ENCODE measurements at regions not wholly inside any gene's neighbourhood (a gene's known extent, or its start where the extent isn't known, plus 50 kb on each side); places are given as distances from the start of the nearest gene placed in this dataset.
"Not testable (repeated sequence)": the region's sequence is repeated elsewhere in the genome, so short reads cannot be mapped to it uniquely, and the experiment has no call there.

DNA sequence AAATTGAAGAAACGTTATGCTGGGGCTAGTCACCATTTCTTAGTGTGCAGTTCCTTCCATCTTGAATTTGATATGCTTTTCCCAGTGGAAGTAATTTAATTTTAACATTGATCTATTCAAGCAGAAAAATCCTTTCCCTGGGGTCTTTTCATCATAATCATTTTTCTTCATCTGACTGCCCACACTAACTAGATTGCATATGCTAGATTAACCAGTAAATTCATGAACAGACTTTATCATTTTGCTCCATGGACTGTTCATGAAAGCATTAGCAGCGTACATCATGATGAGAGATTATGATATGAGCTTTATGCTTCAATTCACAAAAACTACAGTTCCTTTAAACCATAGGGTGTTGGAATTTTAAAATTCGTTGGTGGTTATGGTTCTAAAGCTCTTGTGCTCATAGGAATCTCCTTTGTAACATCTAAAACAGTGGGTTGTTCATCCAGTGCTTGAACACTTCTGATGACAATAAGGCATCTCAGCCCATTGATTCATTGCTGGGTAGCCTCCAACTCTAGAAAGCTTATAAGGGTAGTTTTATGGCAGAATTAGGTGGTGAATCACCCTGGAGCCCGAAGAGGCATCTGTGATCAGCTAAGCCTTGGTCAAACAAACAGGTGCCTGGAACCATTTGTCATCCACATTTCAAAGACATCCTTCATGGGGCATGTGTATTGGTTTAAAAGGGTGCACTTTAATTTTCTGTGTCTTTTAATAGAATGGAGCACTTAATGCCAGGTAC lies 77.2 kb upstream of the NDUFV2 start:
- Mint-ChIP-seq H3K27me3 (peaks cover 16 to 18% of the 10 kb centered on the region in 2 donors), H3K4me1 (peaks cover 0 to 1% of the 10 kb centered on the region in 2 donors), H3K36me3 (no peaks in the 10 kb centered on the region), H3K27ac (no peak overlapping the region), H3K4me3 (no peak overlapping the region), H3K9me3 (no peaks in the 10 kb centered on the region)
- no peak for ATAC-seq (replicated peaks)
- DNase-seq: no peak

DNA sequence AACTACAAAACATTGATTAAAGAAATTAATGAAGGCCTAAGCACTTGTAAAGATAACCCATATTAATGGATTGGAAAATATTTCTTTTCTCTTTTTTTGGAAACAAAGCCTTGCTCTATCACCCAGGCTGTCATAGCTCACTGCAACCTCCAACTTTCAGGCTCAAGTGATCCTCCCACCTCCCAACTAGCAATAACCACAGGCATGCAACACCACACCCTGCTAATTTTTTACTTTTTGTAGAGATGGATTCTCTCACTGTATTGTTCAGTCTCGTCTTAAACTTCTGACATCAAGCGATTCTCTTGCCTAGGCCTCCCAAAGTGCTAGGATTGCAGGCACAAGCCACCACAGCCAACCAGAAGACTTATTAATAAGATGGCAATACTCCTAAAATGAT lies 73.4 kb upstream of the NDUFV2 start:
- no peaks in the 10 kb centered on the region for H3K36me3 Mint-ChIP-seq

DNA sequence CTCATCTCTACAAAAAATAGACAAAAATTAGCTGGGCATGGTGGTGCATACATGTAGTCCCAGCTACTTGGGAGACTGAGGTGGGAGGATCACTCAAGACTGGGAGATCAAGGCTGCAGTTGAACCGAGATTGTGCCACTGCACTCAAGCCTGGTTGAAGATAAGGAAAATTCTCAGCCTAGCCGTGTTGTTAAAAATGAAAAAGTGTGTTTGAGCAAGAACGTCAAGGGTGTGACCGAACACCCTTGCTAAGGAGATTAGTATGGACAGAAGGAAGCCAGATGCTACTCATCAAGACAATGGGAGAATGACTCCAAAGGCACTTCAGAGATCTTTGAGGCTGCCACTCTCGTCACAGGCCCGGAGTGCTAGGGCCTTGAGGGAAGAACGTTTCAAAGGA lies 70.0 kb upstream of the NDUFV2 start:
- Mint-ChIP-seq H3K4me1 (peaks cover 0 to 1% of the 10 kb centered on the region in 2 donors), H3K4me3 (no peak overlapping the region), H3K9me3 (no peaks in the 10 kb centered on the region), H3K36me3 (no peaks in the 10 kb centered on the region), H3K27me3 (peaks cover under 1 to 4% of the 10 kb centered on the region in 2 donors), H3K27ac (no peak overlapping the region)
- DNase-seq (no peak), ATAC-seq (replicated peaks) (no peak)

More for the DNA sequence above, 73.4 kb upstream of the NDUFV2 start:
- no peak for ATAC-seq (replicated peaks)
- Mint-ChIP-seq H3K27ac (no peak overlapping the region), H3K9me3 (no peaks in the 10 kb centered on the region), H3K4me3 (no peak overlapping the region), H3K4me1 (peaks cover 0 to 1% of the 10 kb centered on the region in 2 donors), H3K27me3 (peaks cover 16 to 18% of the 10 kb centered on the region in 2 donors)
- DNase-seq: no peak

DNA sequence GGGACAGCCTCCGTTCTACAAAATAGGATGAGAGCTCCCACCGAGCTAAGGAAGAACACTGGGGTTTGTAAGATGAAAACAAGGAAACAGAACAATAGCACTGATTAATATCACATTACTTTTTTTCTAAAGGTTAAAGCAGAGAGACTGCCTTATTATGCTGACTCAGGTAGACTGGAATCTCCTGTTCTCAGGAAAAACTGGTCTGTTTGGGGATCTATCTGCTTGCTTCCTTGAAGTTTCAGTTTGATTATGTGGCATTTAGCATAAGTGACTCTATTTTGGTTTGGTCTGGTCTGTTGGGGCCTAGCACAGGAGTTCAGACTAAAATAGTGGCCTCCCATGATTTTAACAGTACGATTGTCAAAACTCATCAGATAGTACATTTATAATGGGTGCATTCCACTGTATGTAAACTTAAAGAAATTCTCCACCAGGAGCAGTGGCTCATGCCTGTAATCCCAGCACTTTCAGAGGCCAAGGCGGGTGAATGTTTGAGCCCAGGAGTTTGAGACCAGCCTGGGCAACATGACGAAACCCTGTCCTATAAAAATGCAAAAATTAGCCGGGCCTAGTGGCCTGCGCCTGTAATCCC lies 64.1 kb upstream of the NDUFV2 start:
- Mint-ChIP-seq H3K27me3 (peaks cover 4 to 5% of the 10 kb centered on the region in 2 donors), H3K4me3 (no peak overlapping the region), H3K9me3 (no peaks in the 10 kb centered on the region), H3K36me3 (no peaks in the 10 kb centered on the region), H3K27ac (no peak overlapping the region), H3K4me1 (peaks cover 0 to 8% of the 10 kb centered on the region in 2 donors)
- no peak for ATAC-seq (replicated peaks)
- no peak for DNase-seq

DNA sequence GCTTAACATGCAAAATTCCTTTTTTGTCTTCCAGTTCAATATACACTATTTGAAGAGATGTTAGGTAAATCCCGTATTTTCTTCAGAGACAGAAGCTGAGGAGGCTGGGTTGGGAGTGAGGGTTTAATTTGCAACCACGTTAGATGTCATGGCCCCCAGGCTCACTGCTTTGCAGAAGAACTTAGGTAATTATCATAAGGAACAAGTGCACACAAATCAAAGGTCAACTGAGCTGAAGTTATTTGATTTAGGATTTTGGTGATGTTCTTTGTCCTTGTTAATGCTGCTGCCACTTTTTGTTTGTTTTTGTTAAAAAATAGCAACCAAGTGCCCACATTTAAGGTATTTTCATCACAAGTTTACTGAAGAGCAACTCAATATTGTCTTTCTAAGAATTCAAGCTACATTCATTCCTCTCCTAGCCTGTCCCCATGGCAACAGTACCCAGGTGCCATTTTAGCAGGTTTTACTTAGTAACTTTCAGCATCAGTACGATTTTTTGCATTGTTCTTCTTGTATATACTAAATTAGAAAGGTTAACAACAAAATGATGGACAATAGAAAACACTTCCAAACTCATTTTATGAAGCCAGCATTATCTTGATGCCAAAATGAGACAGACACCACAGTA lies 62.9 kb upstream of the NDUFV2 start:
- Mint-ChIP-seq H3K36me3 (no peaks in the 10 kb centered on the region), H3K9me3 (no peaks in the 10 kb centered on the region), H3K27ac (no peak overlapping the region), H3K27me3 (peaks cover 4 to 5% of the 10 kb centered on the region in 2 donors), H3K4me1 (peaks cover 0 to 8% of the 10 kb centered on the region in 2 donors), H3K4me3 (no peak overlapping the region)
- DNase-seq: no peak
- no peak for ATAC-seq (replicated peaks)

DNA sequence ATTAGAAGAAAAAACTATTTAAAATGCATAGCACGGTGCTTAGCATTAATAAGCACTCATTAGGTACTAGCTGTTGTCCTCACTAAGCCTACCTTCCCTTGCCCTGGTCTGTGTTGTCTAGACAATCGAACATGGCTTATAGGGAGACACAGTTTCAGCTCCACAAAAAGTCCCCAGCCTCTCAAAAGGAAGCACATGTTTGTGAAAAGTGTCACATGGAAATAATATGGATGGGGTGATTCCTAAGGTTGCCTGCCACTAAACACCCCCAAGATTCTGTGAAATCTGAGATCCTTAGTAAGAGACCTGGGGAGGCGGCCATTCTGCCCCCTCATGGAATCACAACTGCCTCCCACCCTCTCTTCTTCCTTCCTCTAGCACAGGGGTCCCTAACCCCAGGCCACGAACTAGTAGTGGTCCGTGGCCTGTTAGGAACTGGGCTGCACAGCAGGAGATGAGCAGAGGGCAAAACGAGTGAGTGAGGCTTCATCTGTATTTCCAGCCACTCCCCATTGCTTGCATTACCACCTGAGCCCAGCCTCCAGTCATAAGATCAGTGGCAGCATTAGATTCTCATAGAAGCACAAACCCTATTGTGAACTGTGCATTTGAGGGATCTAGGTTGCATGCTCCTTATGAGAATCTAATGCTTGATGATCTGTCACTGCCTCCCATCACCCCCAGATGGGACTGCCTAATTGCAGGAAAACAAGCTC lies 59.6 kb upstream of the NDUFV2 start:
- no peak overlapping the region for H3K27ac Mint-ChIP-seq
- peaks cover 4 to 5% of the 10 kb centered on the region in 2 donors for H3K27me3 Mint-ChIP-seq
- peaks cover 0 to 6% of the 10 kb centered on the region in 2 donors for H3K4me1 Mint-ChIP-seq
- no peak overlapping the region for H3K4me3 Mint-ChIP-seq
- no peak for ATAC-seq (replicated peaks)
- no peaks in the 10 kb centered on the region for H3K36me3 Mint-ChIP-seq
- no peak for DNase-seq
- peaks cover 0 to 1% of the 10 kb centered on the region in 2 donors for H3K9me3 Mint-ChIP-seq

DNA sequence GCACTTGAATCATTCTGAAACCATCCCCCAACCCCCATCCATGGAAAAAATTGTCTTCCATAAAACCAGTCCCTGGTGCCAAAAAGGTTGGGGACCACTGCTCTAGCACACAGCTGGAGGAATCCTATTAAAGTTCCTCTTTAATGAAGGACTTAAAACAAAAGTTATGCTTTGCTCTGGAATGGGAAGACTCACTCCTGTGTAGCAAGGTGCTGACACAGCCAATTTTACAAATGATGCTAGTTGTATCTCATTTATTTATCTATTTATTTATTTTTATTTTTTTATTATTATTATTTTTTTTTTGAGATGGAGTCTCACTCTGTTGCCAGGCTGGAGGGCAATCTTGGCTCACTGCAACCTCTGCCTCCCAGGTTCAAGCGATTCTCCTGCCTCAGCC lies 58.9 kb upstream of the NDUFV2 start:
- Mint-ChIP-seq H3K9me3 (peaks cover 0 to 3% of the 10 kb centered on the region in 2 donors), H3K27ac (no peak overlapping the region), H3K4me3 (no peak overlapping the region), H3K27me3 (peaks cover 4 to 5% of the 10 kb centered on the region in 2 donors), H3K36me3 (no peaks in the 10 kb centered on the region), H3K4me1 (peaks cover 0 to under 1% of the 10 kb centered on the region in 2 donors)
- no peak for ATAC-seq (replicated peaks)
- no peak for DNase-seq

DNA sequence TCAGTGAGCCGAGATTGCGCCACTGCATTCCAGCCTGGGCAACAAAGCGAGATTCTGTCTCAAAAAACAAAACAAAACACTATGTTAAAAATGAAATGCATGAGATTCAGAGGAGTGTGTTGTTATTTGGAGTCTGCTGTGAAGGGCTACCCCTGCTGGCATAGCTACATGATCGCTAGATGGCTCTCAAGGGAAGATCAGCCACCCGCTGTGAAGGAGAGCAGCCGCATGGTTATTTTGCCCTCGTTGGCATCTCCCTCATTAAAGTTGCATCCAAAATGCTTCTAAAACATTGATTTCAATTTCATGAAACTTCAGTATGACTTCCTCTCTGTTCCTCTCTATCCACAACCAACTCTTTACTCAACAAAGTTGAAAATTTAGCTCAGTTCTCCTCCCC lies 54.8 kb upstream of the NDUFV2 start:
- Mint-ChIP-seq H3K9me3 (peaks cover 13 to 15% of the 10 kb centered on the region in 2 donors), H3K27ac (no peak overlapping the region), H3K4me3 (no peak overlapping the region), H3K4me1 (peaks cover 5 to 16% of the 10 kb centered on the region in 2 donors), H3K27me3 (peaks cover 4 to 5% of the 10 kb centered on the region in 2 donors), H3K36me3 (peaks cover 7 to 18% of the 10 kb centered on the region in 2 donors)
- no peak for DNase-seq
- ATAC-seq (replicated peaks): no peak

DNA sequence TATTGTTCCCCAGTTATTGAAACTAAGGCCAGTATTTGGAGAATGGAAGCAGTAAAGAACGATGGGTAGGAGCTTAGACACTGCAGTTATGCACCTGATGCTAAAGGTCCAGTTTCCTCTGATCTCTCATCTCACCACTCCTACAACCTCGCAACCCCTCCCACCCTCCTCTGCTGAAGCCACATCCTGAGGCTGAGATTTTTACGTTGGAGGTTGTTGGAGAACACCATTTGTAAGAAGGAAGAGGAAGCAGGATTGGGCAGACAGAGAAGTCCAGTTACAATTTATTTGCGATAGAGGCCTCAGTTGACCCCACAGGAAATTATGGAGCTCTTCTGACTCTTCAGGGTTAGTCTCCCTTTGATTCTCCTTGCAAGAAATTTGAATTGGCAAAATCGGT lies 54.3 kb upstream of the NDUFV2 start:
- Mint-ChIP-seq H3K27ac (no peak overlapping the region), H3K4me1 (peaks cover 5 to 16% of the 10 kb centered on the region in 2 donors), H3K9me3 (peaks cover 13 to 18% of the 10 kb centered on the region in 2 donors), H3K4me3 (no peak overlapping the region), H3K36me3 (peaks cover 7 to 18% of the 10 kb centered on the region in 2 donors), H3K27me3 (no peaks in the 10 kb centered on the region)
- no peak for DNase-seq
- no peak for ATAC-seq (replicated peaks)

DNA sequence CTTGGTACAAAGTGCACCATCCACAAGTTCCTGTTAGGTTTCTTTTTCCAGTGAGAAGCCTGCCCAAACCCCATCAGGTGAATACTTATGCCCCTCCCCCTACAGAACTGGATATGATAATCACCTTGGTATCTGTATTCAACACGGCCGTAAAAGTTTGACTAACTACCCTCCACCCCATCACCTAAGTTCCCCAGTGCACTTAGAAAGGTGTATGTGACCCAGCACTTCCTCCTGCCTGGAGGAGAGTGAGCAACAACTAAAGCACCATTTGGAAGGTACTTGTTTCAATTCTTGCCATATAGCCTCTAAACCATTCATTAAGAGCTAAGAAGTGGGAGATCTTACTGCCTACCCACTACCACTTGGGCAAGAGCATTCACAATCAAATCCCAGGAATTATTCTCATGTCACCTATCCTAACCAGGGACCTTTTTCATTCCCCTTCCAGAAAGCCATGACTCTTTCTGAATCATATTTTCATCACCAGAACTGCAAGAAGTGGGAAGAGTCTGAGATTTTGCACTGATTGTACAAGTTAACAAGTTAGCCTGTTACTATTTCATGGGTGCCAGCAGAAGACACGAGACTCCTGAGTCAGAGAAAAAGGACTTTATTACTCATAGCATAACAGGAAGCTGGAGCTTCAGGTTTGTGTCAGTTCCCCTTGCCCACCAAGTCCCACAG lies 53.5 kb upstream of the NDUFV2 start:
- H3K9me3 Mint-ChIP-seq: peaks cover 13 to 18% of the 10 kb centered on the region in 2 donors
- DNase-seq (no peak), ATAC-seq (replicated peaks) (peak; percentile 97 to 98)
- peaks cover 7 to 18% of the 10 kb centered on the region in 2 donors for H3K36me3 Mint-ChIP-seq
- H3K27me3 Mint-ChIP-seq: no peaks in the 10 kb centered on the region
- H3K4me3 Mint-ChIP-seq: no peak overlapping the region
- H3K27ac Mint-ChIP-seq: no peak overlapping the region
- H3K4me1 Mint-ChIP-seq: peaks cover 5 to 16% of the 10 kb centered on the region in 2 donors

DNA sequence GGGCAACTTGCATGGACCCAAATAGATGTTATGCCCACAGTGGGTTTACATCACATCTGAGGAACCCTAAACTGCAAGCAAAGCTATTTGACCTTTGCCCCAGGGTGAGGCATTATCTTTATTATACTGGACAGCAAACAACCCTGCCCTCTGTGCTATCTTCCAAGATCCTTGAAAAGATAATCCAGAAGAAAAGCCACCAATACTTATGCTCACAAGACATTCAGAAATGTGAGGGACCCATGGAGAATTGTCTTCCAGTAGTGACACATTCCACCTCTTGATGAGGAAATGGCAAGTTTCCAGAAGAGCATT lies 53.0 kb upstream of the NDUFV2 start:
- Mint-ChIP-seq H3K27ac (no peak overlapping the region), H3K36me3 (peaks cover 7 to 18% of the 10 kb centered on the region in 2 donors), H3K27me3 (no peaks in the 10 kb centered on the region), H3K4me3 (no peak overlapping the region), H3K4me1 (peaks cover 5 to 16% of the 10 kb centered on the region in 2 donors), H3K9me3 (peaks cover 13 to 18% of the 10 kb centered on the region in 2 donors)
- no peak for DNase-seq
- ATAC-seq (replicated peaks): peak in 1 of 2 donors; percentile 12

DNA sequence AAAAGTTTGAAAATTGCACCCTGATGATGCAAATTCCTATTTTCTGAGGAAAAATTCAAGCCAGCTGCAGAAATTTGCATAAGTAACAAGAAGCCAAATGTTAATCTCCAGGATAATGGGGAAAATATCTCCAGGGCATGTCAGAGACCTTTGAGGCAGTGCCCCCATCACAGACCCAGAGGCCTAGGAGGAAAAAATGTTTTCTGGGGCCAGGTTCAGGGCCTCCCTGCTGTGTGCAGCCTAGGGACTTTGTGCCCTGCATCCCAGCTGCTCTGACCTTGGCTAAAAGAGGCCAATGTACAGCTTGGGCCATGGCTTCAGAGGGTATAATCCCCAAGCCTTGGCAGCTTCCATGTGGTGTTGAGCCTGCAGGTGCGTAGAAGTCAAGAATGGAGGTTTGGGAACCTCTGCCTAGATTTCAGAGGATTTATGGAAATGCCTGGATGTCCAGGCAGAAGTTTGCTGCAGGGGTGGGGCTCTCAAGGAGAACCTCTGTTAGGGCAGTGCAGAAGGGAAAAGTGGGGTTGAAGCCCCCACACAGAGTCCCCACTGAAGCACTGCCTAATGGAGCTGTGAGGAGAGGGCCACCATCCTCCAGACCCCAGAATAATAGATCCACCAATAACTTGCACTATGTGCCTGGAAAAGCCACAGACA lies 51.7 kb upstream of the NDUFV2 start:
- H3K27me3 Mint-ChIP-seq; ATAC-seq (replicated peaks); DNase-seq; H3K4me3 Mint-ChIP-seq; H3K27ac Mint-ChIP-seq: not testable (repeated sequence)
- Mint-ChIP-seq H3K9me3 (peaks cover 13 to 18% of the 10 kb centered on the region in 2 donors), H3K4me1 (peaks cover 8 to 25% of the 10 kb centered on the region in 2 donors), H3K36me3 (peaks cover 7 to 18% of the 10 kb centered on the region in 2 donors)

Data from stimulated activated naive B cell treated with anti-CD40 and anti-IgM and Interleukin-4, amounts not matched to agents 10 μg/mL and 1 μg/mL and 100 μg/mL, for 72 hours (primary cell).